Esophagus squamous epithelium (tissue), 5 donors: ENCODE measurements at regions not wholly inside any gene's neighbourhood (a gene's known extent, or its start where the extent isn't known, plus 50 kb on each side); places are given as distances from the start of the nearest gene placed in this dataset.

Source experiments
- DNase-seq: peaks from one replicate; lab custom pipeline; 2025; lab: John Stamatoyannopoulos, UW
- H3K27ac ChIP-seq, 4 donors: fragments of 200-600 bp; sonication (generic); one replicate each; pipeline ENCODE4 v1.5.1; 2016 to 2019; ENCODE audit warnings: mild to moderate bottlenecking in 1 of 4
- H3K27me3 ChIP-seq, 4 donors: fragments of 200-600 bp; sonication (generic); 1 replicate in 3 of 4; 2 replicates in 1 of 4; pipeline versions ENCODE4 v1.5.1 to v1.6.0; 2017 to 2021; ENCODE audit warnings: antibody characterized with exemption in 1 of 4
- H3K36me3 ChIP-seq, 3 donors: fragments of 200-600 bp; sonication (generic); one replicate each; pipeline ENCODE4 v1.5.1; 2016 to 2019
- H3K4me1 ChIP-seq, 3 donors: fragments of 200-600 bp; sonication (generic); one replicate each; pipeline ENCODE4 v1.5.1; 2017 to 2019
- H3K4me3 ChIP-seq, 4 donors: fragments of 200-600 bp; sonication (generic); 1 replicate in 3 of 4; 2 replicates in 1 of 4; pipeline ENCODE4 v1.5.1; 2016 to 2019; ENCODE audit warnings: mild to moderate bottlenecking in 2 of 4, moderate library complexity in 1 of 4
- H3K9me3 ChIP-seq, 3 donors: fragments of 200-600 bp; sonication (generic); one replicate each; pipeline ENCODE4 v1.5.1; 2016 to 2019
- CTCF ChIP-seq, 6 experiments: fragments of 450-650 bp in 4 of 6; fragments of 200-600 bp in 2 of 6; sonication (generic) in 2 of 6; IDR thresholded peaks; one replicate each; pipeline ENCODE4 v1.5.1; 2016 to 2019; ENCODE audit warnings: antibody characterized with exemption in 6 of 6, mild to moderate bottlenecking in 4 of 6, moderate library complexity in 4 of 6
- POLR2A ChIP-seq, 4 donors: fragments of 450-650 bp; IDR thresholded peaks; one replicate each; pipeline ENCODE4 v1.6.1; 2017; ENCODE audit warnings: antibody characterized with exemption in 4 of 4, mild to moderate bottlenecking in 4 of 4, moderate library complexity in 3 of 4
- WGBS, 2 donors: methylation state at CpG; one replicate each; pipeline ENCODE4 v1.1.5; 2018; 5-methylcytosine and 5-hydroxymethylcytosine counted together
- intact Hi-C: fragments of 100-400 bp; cut with DNase I; formaldehyde crosslinking; loops from one replicate; pipeline ENCODE4 v1.15.0; 2022
- donor health status: DM: yes; HTN: yes; CAD: no.

GRCh38 chr10:31647861-31648260 lies 280.8 kb downstream of the ARHGAP12 start:
- Histone ChIP-seq H3K9me3 (no peaks in the 10 kb centered on the region), H3K36me3 (no peaks in the 10 kb centered on the region), H3K4me1 (peaks cover 0 to 11% (median 6%) of the 10 kb centered on the region in 3 donors), H3K27me3 (no peaks in the 10 kb centered on the region), H3K27ac (no peak overlapping the region), H3K4me3 (no peak overlapping the region)
- intact Hi-C loops = no loop called here
- 77 to 92% methylated on average over 2 to 4 of the region's 5 CpGs for WGBS, 2 donors
- no peak for DNase-seq
- TF ChIP-seq CTCF (IDR thresholded peaks at IDR 0.05) (no peak), POLR2A (IDR thresholded peaks at IDR 0.05) (no peak)

- Histone ChIP-seq H3K9me3 (no peaks in the 10 kb centered on the region), H3K4me3 (no peak overlapping the region), H3K27ac (no peak overlapping the region), H3K36me3 (no peaks in the 10 kb centered on the region), H3K4me1 (peaks cover 0 to 11% (median 6%) of the 10 kb centered on the region in 3 donors), H3K27me3 (no peaks in the 10 kb centered on the region)
- 51 to 68% methylated on average over 4 of the region's 4 CpGs for WGBS, 2 donors
- DNase-seq = no peak
- TF ChIP-seq CTCF (IDR thresholded peaks at IDR 0.05) (no peak), POLR2A (IDR thresholded peaks at IDR 0.05) (no peak)
- intact Hi-C loops = no loop called here
These were observed 282.1 kb downstream of the ARHGAP12 start for GRCh38 chr10:31646519-31646918.

- no peaks in the 10 kb centered on the region for H3K9me3 ChIP-seq
- H3K4me1 ChIP-seq = peaks cover 0 to 11% (median 6%) of the 10 kb centered on the region in 3 donors
- H3K4me3 ChIP-seq = no peak overlapping the region
- no peak overlapping the region for H3K27ac ChIP-seq
- TF ChIP-seq CTCF (IDR thresholded peaks at IDR 0.05) (no peak), POLR2A (IDR thresholded peaks at IDR 0.05) (no peak)
- WGBS, 2 donors = 65 to 98% methylated on average over 4 to 6 of the region's 6 CpGs
- H3K27me3 ChIP-seq = no peaks in the 10 kb centered on the region
- no peaks in the 10 kb centered on the region for H3K36me3 ChIP-seq
- no peak for DNase-seq
- intact Hi-C loops = no loop called here
These were observed 282.8 kb downstream of the ARHGAP12 start for GRCh38 chr10:31645786-31646185.

- TF ChIP-seq CTCF (IDR thresholded peaks at IDR 0.05) (no peak), POLR2A (IDR thresholded peaks at IDR 0.05) (no peak)
- H3K4me3 ChIP-seq = no peak overlapping the region
- DNase-seq = no peak
- no peak overlapping the region for H3K27ac ChIP-seq
- 68 to 71% methylated on average over 4 of the region's 4 CpGs for WGBS, 2 donors
- peaks cover 0 to 8% (median 4%) of the 10 kb centered on the region in 3 donors for H3K4me1 ChIP-seq
- intact Hi-C loops = no loop called here
- no peaks in the 10 kb centered on the region for H3K9me3 ChIP-seq
- H3K36me3 ChIP-seq = no peaks in the 10 kb centered on the region
- no peaks in the 10 kb centered on the region for H3K27me3 ChIP-seq
These were observed 283.5 kb downstream of the ARHGAP12 start for GRCh38 chr10:31644931-31645633.

- Histone ChIP-seq H3K9me3 (no peaks in the 10 kb centered on the region), H3K4me1 (no peaks in the 10 kb centered on the region), H3K27me3 (no peaks in the 10 kb centered on the region), H3K27ac (no peak overlapping the region), H3K4me3 (no peak overlapping the region), H3K36me3 (no peaks in the 10 kb centered on the region)
- 89 to 90% methylated on average over 1 of the region's 1 CpG for WGBS, 2 donors
- TF ChIP-seq CTCF (IDR thresholded peaks at IDR 0.05) (no peak), POLR2A (IDR thresholded peaks at IDR 0.05) (no peak)
- DNase-seq = no peak
- intact Hi-C loops = no loop called here
These were observed 286.4 kb downstream of the ARHGAP12 start for GRCh38 chr10:31642281-31642680.
